IPS-NIHi7 (cell line): ENCODE measurements at regions not wholly inside any gene's neighbourhood (a gene's known extent, or its start where the extent isn't known, plus 50 kb on each side); places are given as distances from the start of the nearest gene placed in this dataset.
"Not testable (repeated sequence)": the region's sequence is repeated elsewhere in the genome, so short reads cannot be mapped to it uniquely, and the experiment has no call there.

Source experiments
- DNase-seq: peaks from one replicate; pipeline ENCODE4 v3.0.0; 2012; ENCODE audit warnings: mixed read lengths; ENCODE audit errors: extremely low spot score

DNA sequence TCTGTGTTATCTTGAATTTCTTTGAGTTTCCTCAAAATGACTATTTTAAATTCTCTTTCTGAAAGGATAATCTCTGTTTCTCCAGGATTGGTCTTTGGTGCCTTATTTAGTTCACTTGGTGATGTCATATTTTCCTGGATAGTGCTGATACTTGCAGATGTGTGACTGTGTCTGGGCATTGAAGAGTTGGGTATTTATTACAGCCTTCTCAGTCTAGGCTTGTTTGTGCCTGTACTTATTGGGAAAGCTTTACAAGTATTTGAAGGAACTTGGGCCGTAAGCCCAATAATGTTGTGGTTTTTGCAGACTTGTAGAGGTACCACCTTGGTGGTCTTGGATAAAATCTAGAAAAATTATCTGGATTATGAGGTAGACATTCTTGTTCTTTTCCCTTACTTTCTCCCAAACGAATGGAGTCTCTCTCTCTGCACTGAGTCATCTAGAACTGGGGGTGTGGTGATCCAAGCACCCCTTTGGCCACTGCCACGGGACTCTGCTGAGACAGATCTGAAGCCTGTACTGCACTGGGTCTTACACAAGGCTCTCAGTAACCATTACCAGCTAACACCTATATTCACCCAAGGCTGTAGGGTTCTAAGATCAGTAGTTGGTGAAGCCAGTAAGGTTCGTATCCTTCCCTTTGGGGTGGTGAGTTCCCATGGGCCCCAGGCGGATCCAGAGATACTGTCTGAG, 703.7 kb upstream of the MGAT4C start:
- no peak for DNase-seq

- no peak for DNase-seq
Observed at GRCh38 chr12:86950444-86950843, 694.3 kb upstream of the MGAT4C start.

GRCh38 chr12:86950043-86950442, 693.9 kb upstream of the MGAT4C start:
- no peak for DNase-seq

DNA sequence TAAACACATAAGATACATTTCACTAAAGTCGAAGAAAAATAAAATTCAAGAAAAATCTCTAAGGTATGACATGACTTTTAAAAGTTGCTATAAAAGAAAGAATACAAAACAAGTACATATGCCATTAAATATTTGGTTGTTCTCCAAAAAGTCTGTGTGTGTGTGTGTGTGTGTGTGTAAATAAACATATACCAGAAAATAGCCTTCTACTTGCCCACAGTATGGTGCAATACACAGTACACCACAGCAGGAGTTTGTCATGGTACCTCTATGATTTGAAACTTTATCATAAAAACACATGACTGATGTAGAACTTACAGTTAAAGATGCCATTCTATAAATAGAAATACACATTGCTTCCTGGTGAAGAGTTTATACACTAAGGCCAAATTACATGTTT, 692.7 kb upstream of the MGAT4C start:
- no peak for DNase-seq

GRCh38 chr12:86945685-86946196, 689.5 kb upstream of the MGAT4C start:
- no peak for DNase-seq

DNA sequence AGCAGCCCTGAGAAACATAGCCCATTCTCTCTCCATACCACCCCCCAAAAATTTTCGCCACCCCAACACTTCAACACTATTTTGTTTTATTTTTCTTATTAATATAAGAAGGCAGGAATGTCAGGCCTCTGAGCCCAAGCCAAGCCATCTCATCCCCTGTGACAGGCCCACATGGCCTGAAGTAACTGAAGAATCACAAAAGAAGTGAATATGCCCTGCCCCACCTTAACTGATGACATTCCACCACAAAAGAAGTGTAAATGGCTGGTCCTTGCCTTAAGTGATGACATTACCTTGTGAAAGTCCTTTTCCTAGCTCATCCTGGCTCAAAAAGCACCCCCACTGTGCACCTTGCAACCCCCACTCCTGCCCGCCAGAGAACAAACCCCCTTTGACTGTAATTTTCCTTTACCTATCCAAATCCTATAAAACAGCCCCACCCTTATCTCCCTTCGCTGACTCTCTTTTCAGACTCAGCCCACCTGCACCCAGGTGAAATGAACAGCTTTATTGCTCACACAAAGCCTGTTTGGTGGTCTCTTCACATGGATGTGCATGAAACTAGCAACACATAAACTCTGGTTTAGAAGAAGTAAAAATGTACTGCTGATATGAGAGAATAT, 688.1 kb upstream of the MGAT4C start:
- DNase-seq: not testable (repeated sequence)

DNA sequence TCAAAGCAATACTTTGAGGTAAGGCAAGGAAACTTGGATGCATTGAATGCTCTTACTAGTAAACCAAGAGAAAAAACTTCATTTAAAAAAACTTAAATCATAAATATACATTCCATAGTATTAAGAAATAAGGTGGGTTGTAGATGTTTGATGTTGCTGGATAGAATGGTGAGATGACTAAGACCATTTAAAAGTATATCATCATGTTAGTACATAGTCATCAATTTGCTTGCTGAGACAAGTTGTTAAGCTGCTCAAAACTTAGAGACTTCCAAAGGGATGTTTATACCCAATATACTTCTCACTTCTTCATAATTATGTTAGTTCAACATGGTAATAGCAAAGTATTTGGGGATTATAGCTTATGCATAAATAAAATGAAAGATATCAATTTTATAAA, 675.5 kb upstream of the MGAT4C start:
- DNase-seq: no peak

GRCh38 chr12:86929962-86930361, 673.8 kb upstream of the MGAT4C start:
- no peak for DNase-seq

GRCh38 chr12:86917121-86917520, 660.9 kb upstream of the MGAT4C start:
- no peak for DNase-seq

GRCh38 chr12:86914721-86915120, 658.5 kb upstream of the MGAT4C start:
- DNase-seq: peak; percentile 43

- DNase-seq: no peak
Observed at GRCh38 chr12:86911973-86912372, 655.8 kb upstream of the MGAT4C start.

DNA sequence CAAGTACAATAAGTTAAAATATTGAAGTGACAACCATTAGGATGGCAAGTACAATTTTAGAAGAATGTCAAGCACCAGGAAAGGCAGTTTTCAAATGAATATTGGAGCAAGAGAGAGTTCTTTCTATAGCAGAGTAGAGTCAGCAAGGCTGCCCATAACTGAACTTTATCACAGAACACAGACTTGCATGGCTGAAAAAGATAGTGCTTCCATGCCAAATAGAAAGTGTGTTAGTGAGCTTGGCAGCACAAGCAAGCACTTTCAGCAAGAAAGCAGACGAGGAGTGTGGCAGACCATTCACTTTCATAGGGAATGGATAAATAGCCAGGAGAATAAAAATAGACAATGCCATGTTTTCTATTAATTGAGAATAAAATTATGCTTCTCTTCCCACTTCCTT, 647.0 kb upstream of the MGAT4C start:
- DNase-seq: no peak

DNA sequence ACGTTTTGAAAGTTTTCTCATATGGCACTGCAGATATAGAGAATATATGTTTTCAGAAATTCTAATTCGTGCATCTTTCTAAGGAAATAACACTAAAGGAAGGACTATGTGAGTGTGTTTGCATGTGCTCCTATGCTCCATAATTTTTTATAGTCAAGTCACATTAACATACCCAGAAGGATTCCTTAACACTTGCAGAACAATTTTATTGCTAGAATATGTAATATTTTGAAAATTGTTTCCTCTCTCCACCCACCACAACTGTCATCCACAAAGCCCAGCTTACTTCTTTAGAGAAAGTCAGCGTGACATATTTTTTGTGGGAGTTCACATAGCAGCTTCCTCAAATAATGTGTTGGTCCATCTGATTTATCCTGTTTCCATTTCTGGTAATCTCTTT, 604.6 kb upstream of the MGAT4C start:
- no peak for DNase-seq

DNA sequence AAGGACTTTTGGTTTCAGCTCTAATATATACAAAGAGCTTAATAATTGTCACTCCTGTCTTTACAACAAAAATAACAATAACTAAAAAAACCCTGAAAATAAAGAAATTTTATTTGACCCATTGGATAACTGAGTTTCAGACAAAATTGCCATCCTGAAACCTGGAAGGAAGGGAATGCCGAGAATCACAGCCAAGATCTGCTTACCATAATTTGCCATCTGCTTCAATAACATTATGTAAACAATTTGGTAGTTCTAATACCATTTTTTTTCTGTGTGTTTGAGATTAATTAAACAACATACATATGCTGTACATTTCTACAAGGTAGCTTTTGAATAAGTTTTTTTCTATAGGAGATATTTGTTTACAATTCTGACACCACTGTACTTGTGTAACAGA, 596.3 kb upstream of the MGAT4C start:
- no peak for DNase-seq

- peak; percentile 5 for DNase-seq
Observed at GRCh38 chr12:86838711-86839110, 582.5 kb upstream of the MGAT4C start.

DNA sequence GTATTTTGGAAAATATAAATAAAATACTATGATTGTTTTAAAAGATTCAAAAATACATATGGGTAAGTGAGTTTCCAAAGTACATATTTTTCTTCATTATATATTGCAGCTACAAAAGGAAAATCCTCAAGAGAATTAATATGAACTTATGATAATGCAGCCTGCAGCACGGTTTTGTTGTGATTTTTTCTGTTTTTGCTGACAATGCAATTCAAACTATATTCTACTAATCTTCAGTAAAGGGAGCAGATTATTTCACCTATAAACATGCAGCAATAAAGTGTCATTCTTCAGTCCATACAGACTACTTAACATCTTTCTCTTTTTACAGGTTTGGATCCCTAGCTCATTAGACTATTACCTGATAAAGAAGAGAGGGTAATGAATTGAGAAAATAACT, 582.1 kb upstream of the MGAT4C start:
- DNase-seq: no peak

- peak; percentile 10 for DNase-seq
Observed at GRCh38 chr12:86837246-86837645, 581.1 kb upstream of the MGAT4C start.

GRCh38 chr12:86834217-86834616, 578.0 kb upstream of the MGAT4C start:
- no peak for DNase-seq

DNA sequence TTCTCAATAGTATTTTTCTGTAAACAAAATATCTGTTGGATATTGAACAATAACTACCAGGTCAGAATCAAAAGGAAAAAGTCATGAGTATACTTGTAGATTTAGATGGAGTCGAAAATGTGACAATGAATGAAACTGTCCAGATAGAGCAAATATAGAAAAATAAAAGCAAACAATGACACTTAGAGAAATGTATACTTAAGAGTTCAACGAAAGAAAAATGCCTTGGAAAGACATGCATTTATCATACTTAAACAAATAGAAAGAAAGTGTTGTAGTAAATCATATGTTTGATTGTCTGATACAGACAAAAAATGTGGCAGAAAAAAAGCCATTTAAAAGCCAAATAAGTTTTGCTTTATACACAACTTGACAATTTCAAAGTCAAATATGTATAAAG, 571.2 kb upstream of the MGAT4C start:
- no peak for DNase-seq

- no peak for DNase-seq
Observed at GRCh38 chr12:86826051-86826450, 569.9 kb upstream of the MGAT4C start.

DNA sequence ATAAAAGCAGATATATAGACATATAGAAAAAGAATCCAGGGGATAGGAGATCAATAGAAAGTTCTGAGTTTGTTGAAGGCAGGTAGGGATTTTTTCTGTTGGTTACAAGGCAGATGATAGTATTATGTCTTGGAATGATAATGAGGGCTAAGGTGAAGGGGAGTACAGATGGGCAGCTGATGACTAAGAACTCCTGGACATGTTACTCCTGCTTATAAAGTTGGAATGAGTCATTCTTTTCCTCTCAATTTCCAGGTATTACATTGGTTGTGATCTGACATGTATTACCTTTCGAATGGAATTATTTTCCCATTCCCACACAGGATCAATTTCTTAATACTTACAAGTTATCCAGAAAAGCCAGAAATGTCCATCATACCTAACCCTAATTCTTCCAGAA, 545.2 kb upstream of the MGAT4C start:
- DNase-seq: no peak

DNA sequence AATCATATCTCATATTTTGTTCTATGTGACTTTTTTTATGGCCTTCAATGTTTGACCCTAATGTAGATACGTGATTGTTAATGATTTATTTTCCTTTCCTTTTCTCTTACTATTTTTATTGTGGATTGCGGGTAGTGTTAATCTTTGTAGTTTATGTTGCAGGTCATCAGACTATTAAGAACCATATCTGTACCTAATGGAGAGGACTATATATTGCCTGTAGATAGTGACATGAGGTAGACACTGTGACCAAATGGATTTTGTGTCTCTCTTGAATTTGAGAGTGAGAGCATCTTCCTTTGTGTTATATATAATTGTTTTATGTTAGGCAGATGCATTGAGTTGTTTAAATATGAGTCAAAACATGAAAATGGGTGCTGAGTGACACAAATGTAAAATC, 543.4 kb upstream of the MGAT4C start:
- no peak for DNase-seq

GRCh38 chr12:86796550-86796949, 540.4 kb upstream of the MGAT4C start:
- no peak for DNase-seq

- no peak for DNase-seq
Observed at GRCh38 chr12:86788661-86789060, 532.5 kb upstream of the MGAT4C start.
